HepG2 (cell line): ENCODE measurements at regions not wholly inside any gene's neighbourhood (a gene's known extent, or its start where the extent isn't known, plus 50 kb on each side); places are given as distances from the start of the nearest gene placed in this dataset.

Experiments used
- ATF4 ChIP-seq, 2 experiments: fragments of 450-650 bp in 1 of 2; sonication (generic) in 1 of 2; formaldehyde crosslinking; IDR thresholded peaks; 2 replicates each; pipeline versions ENCODE4 v1.5.0 to v1.8.0; 2020 to 2022; ENCODE audit warnings: mild to moderate bottlenecking in 1 of 2, missing genetic modification reagents in 1 of 2
- GABPA ChIP-seq, 2 experiments: IDR thresholded peaks; 2 replicates each; pipeline ENCODE4 v1.6.1; 2011 to 2016; ENCODE audit warnings: low read depth in 2 of 2, low read length in 1 of 2, missing biosample characterization in 1 of 2, missing genetic modification characterization in 1 of 2
- KAT8 ChIP-seq: IDR thresholded peaks from 2 replicates; pipeline ENCODE4 v1.6.1; 2016; ENCODE audit warnings: missing genetic modification reagents, missing compliant biosample characterization
- MXD1 ChIP-seq: sonication (generic); formaldehyde crosslinking; IDR thresholded peaks from 2 replicates; pipeline ENCODE4 v1.4.0; 2020; ENCODE audit warnings: mild to moderate bottlenecking, missing genetic modification reagents
- NFYB ChIP-seq: sonication (generic); formaldehyde crosslinking; IDR thresholded peaks from 2 replicates; pipeline ENCODE4 v1.4.0; 2020; ENCODE audit warnings: missing genetic modification reagents
- POLR2AphosphoS5 ChIP-seq: IDR thresholded peaks from 2 replicates; pipeline ENCODE4 v1.6.1; 2012; ENCODE audit warnings: low read depth, low read length
- RNF219 ChIP-seq: sonication (generic); formaldehyde crosslinking; IDR thresholded peaks from 2 replicates; pipeline ENCODE4 v1.5.0; 2020; ENCODE audit warnings: mild to moderate bottlenecking, missing genetic modification reagents
- TCF7 ChIP-seq: sonication (generic); IDR thresholded peaks from 2 replicates; pipeline ENCODE4 v1.6.1; 2016; ENCODE audit warnings: antibody characterized with exemption, low read depth
- ZGPAT ChIP-seq: IDR thresholded peaks from 2 replicates; pipeline ENCODE4 v1.6.1; 2016; ENCODE audit warnings: mild to moderate bottlenecking
- ZNF558 ChIP-seq: sonication (generic); formaldehyde crosslinking; IDR thresholded peaks from 2 replicates; pipeline ENCODE4 v1.9.0; 2022; ENCODE audit warnings: mild to moderate bottlenecking, missing genetic modification reagents, borderline replicate concordance

GRCh38 chr16:80253741-80254140, 287.1 kb upstream of the DYNLRB2 start:
- TF ChIP-seq RNF219 (no peak), ATF4 (CRISPR knock-in tag; IDR thresholded peaks at IDR 0.05) (no peak), ZNF558 (CRISPR knock-in tag) (no peak), KAT8 (no peak), NFYB (CRISPR knock-in tag) (no peak), ZGPAT (CRISPR knock-in tag) (no peak), TCF7 (no peak), POLR2AphosphoS5 (no peak), MXD1 (CRISPR knock-in tag) (no peak), GABPA (IDR thresholded peaks at IDR 0.05; ENCODE audit: low read depth, low read length) (no peak), GABPA (CRISPR knock-in tag; IDR thresholded peaks at IDR 0.05; ENCODE audit: low read depth) (no peak)
